ENCODE measurements at regions not wholly inside any gene's neighbourhood (a gene's known extent, or its start where the extent isn't known, plus 50 kb on each side); places are given as distances from the start of the nearest gene placed in this dataset.

GRCh38 chr12:92987362-92987761 is 58.3 kb upstream of the EEA1 start:
- no peak overlapping the region for H3K4me3 ChIP-seq
- no peaks in the 10 kb centered on the region for H3K9me3 ChIP-seq
- H3K27ac ChIP-seq = peak overlapping the region; percentile 53 to 65

DNA sequence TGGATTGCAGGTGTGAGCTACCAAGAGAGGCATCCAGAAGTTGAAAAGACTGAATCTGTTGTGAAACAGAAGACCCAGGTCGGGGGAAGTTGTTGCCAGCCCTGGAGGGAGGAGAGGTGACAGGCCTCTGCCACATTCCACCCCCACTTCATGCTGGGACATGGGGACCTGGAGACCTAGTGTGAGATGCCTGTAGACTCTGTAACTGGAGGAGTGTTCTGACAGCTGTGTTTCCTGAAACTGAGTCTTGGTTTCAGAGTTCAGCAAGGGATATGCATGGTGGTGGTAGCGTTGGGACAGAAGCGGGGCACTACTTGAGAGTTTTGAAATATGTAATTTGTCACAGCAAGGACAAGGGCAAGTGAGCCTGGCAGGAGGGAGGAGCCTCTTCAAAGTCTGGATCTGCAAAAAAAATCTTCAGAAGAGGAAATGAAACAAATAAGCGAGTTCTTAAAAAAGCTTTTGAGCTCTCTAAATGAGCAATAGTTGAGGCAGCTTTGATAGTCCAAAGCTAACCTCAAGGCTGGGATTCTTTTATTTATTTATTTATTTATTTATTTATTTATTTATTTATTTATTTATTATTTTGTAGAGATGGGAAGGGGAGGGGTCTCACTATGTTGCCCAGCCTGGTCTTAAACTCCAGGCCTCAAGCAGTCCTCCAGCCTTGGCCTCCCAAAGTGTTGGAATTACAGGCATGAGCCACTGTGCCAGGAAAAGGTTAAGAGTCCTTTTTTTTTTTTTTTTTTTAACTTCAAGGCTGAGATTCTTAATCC is 58.9 kb upstream of the EEA1 start:
- TF ChIP-seq, protein P1, sequence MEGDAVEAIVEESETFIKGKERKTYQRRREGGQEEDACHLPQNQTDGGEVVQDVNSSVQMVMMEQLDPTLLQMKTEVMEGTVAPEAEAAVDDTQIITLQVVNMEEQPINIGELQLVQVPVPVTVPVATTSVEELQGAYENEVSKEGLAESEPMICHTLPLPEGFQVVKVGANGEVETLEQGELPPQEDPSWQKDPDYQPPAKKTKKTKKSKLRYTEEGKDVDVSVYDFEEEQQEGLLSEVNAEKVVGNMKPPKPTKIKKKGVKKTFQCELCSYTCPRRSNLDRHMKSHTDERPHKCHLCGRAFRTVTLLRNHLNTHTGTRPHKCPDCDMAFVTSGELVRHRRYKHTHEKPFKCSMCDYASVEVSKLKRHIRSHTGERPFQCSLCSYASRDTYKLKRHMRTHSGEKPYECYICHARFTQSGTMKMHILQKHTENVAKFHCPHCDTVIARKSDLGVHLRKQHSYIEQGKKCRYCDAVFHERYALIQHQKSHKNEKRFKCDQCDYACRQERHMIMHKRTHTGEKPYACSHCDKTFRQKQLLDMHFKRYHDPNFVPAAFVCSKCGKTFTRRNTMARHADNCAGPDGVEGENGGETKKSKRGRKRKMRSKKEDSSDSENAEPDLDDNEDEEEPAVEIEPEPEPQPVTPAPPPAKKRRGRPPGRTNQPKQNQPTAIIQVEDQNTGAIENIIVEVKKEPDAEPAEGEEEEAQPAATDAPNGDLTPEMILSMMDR (IDR thresholded peaks at IDR 0.05) = no peak
- H3K4me1 ChIP-seq = peaks cover 0 to 10% of the 10 kb centered on the region in 2 donors
- H3K4me3 ChIP-seq = no peak overlapping the region
- H3K27me3 ChIP-seq = no peaks in the 10 kb centered on the region
- no peak for DNase-seq (ENCODE audit: low spot score)
- H3K27ac ChIP-seq = peak overlapping the region; percentile 53 to 65
- peaks cover 0 to 4% of the 10 kb centered on the region in 2 donors for H3K9me3 ChIP-seq
- no peaks in the 10 kb centered on the region for H3K36me3 ChIP-seq

More at GRCh38 chr12:92987362-92987761, 58.3 kb upstream of the EEA1 start:
- no peaks in the 10 kb centered on the region for H3K27me3 ChIP-seq
- H3K4me1 ChIP-seq = peaks cover 0 to 10% of the 10 kb centered on the region in 2 donors
- H3K36me3 ChIP-seq = no peaks in the 10 kb centered on the region
- TF ChIP-seq, protein P1 (IDR thresholded peaks at IDR 0.05) = peak; percentile 43 to 74
- no peak for DNase-seq (ENCODE audit: low spot score)

GRCh38 chr12:92988622-92989130 is 59.6 kb upstream of the EEA1 start:
- Histone ChIP-seq H3K9me3 (peaks cover 0 to 9% of the 10 kb centered on the region in 2 donors), H3K4me3 (no peak overlapping the region), H3K27ac (no peak overlapping the region), H3K27me3 (no peaks in the 10 kb centered on the region), H3K36me3 (no peaks in the 10 kb centered on the region), H3K4me1 (peaks cover 0 to 10% of the 10 kb centered on the region in 2 donors)
- no peak for DNase-seq (ENCODE audit: low spot score)
- TF ChIP-seq, protein P1 (IDR thresholded peaks at IDR 0.05) = no peak

GRCh38 chr12:92989715-92990484 is 60.8 kb upstream of the EEA1 start:
- Histone ChIP-seq H3K36me3 (no peaks in the 10 kb centered on the region), H3K27me3 (no peaks in the 10 kb centered on the region), H3K9me3 (peaks cover 0 to 9% of the 10 kb centered on the region in 2 donors), H3K4me3 (no peak overlapping the region), H3K27ac (no peak overlapping the region), H3K4me1 (peaks cover 0 to 10% of the 10 kb centered on the region in 2 donors)
- TF ChIP-seq, protein P1 (IDR thresholded peaks at IDR 0.05) = no peak
- DNase-seq (ENCODE audit: low spot score) = no peak

DNA sequence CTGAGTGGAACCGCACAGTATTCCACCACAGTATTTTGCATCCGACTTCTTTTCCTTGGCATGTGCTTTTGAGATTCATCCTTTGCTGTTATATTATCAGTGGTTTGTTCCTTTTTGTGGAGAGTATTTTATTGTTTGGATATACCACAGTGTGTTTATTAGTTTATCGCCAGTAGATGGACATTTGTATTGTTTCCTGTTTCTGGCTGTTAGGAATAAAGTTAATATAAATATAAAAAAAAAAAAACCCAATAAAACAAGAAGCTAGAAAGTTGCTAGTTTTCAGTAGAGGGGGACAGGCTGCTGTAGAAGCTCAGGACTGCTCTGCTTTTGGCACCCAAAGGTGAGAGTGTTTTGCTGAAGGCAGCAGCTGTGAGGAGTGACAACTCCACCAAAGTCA is 62.0 kb upstream of the EEA1 start:
- no peak overlapping the region for H3K27ac ChIP-seq
- no peak for DNase-seq (ENCODE audit: low spot score)
- H3K4me3 ChIP-seq = no peak overlapping the region
- peaks cover 0 to 10% of the 10 kb centered on the region in 2 donors for H3K4me1 ChIP-seq
- TF ChIP-seq, protein P1 (IDR thresholded peaks at IDR 0.05) = no peak
- peaks cover 0 to 9% of the 10 kb centered on the region in 2 donors for H3K9me3 ChIP-seq
- no peaks in the 10 kb centered on the region for H3K27me3 ChIP-seq
- H3K36me3 ChIP-seq = no peaks in the 10 kb centered on the region
